HEK293 (cell line): ENCODE measurements at regions not wholly inside any gene's neighbourhood (a gene's known extent, or its start where the extent isn't known, plus 50 kb on each side); places are given as distances from the start of the nearest gene placed in this dataset.

ENCODE experiments used
- ATF2 ChIP-seq: fragments of 450-650 bp; formaldehyde crosslinking; IDR thresholded peaks from 2 replicates; pipeline ENCODE4 v1.5.1; 2016; ENCODE audit warnings: missing biosample characterization, missing genetic modification characterization, low read depth
- CTCF ChIP-seq: fragments of 450-650 bp; formaldehyde crosslinking; IDR thresholded peaks from 2 replicates; pipeline ENCODE4 v1.5.1; 2016; ENCODE audit warnings: missing biosample characterization, missing genetic modification characterization
- KLF16 ChIP-seq: fragments of 450-650 bp; formaldehyde crosslinking; IDR thresholded peaks from 2 replicates; pipeline ENCODE4 v1.5.1; 2017; ENCODE audit warnings: missing biosample characterization, missing genetic modification characterization
- PBX3 ChIP-seq: sonication (generic); formaldehyde crosslinking; IDR thresholded peaks from 2 replicates; pipeline ENCODE4 v1.8.1; 2022; ENCODE audit warnings: mild to moderate bottlenecking, moderate library complexity, missing genetic modification reagents
- ZBTB49 ChIP-seq: fragments of 450-650 bp; formaldehyde crosslinking; IDR thresholded peaks from 2 replicates; pipeline ENCODE4 v1.5.1; 2016; ENCODE audit warnings: missing biosample characterization, missing genetic modification characterization, low read depth
- ZNF133 ChIP-seq: fragments of 450-650 bp; formaldehyde crosslinking; IDR thresholded peaks from 2 replicates; pipeline ENCODE4 v1.5.1; 2016; ENCODE audit warnings: missing biosample characterization, missing genetic modification characterization
- ZNF23 ChIP-seq: fragments of 450-650 bp; formaldehyde crosslinking; IDR thresholded peaks from 2 replicates; pipeline ENCODE4 v1.5.1; 2016; ENCODE audit warnings: missing biosample characterization, missing genetic modification characterization, borderline replicate concordance
- ZNF280D ChIP-seq: fragments of 450-650 bp; formaldehyde crosslinking; IDR thresholded peaks from 2 replicates; pipeline ENCODE4 v1.5.1; 2016; ENCODE audit warnings: missing biosample characterization, missing genetic modification characterization
- ZNF335 ChIP-seq: fragments of 450-650 bp; formaldehyde crosslinking; conservative IDR thresholded peaks from 2 replicates; pipeline ENCODE4 v1.5.1; 2016; ENCODE audit warnings: missing biosample characterization, missing genetic modification characterization
- ZNF501 ChIP-seq: fragments of 450-650 bp; formaldehyde crosslinking; IDR thresholded peaks from 2 replicates; pipeline ENCODE4 v1.5.1; 2016; ENCODE audit warnings: missing biosample characterization, missing genetic modification characterization
- ZNF548 ChIP-seq: fragments of 450-650 bp; formaldehyde crosslinking; IDR thresholded peaks from 2 replicates; pipeline ENCODE4 v1.5.1; 2016; ENCODE audit warnings: missing biosample characterization, missing genetic modification characterization

GRCh38 chr6:8794420-8794819 lies 359.1 kb upstream of the SLC35B3 start:
- TF ChIP-seq ATF2 (no peak), ZBTB49 (no peak), CTCF (tag by site-specific recombination) (no peak), ZNF501 (tag by site-specific recombination) (no peak), PBX3 (no peak), ZNF23 (no peak), ZNF280D (tag by site-specific recombination) (no peak), ZNF335 (no peak), ZNF548 (tag by site-specific recombination) (no peak), KLF16 (tag by site-specific recombination) (no peak), ZNF133 (tag by site-specific recombination) (no peak)
